ENCODE measurements at regions not wholly inside any gene's neighbourhood (a gene's known extent, or its start where the extent isn't known, plus 50 kb on each side); places are given as distances from the start of the nearest gene placed in this dataset.

- DNase-seq, result no peak
- TF ChIP-seq, protein P1, sequence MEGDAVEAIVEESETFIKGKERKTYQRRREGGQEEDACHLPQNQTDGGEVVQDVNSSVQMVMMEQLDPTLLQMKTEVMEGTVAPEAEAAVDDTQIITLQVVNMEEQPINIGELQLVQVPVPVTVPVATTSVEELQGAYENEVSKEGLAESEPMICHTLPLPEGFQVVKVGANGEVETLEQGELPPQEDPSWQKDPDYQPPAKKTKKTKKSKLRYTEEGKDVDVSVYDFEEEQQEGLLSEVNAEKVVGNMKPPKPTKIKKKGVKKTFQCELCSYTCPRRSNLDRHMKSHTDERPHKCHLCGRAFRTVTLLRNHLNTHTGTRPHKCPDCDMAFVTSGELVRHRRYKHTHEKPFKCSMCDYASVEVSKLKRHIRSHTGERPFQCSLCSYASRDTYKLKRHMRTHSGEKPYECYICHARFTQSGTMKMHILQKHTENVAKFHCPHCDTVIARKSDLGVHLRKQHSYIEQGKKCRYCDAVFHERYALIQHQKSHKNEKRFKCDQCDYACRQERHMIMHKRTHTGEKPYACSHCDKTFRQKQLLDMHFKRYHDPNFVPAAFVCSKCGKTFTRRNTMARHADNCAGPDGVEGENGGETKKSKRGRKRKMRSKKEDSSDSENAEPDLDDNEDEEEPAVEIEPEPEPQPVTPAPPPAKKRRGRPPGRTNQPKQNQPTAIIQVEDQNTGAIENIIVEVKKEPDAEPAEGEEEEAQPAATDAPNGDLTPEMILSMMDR (IDR thresholded peaks at IDR 0.05), result no peak
- TF ChIP-seq EP300 (IDR thresholded peaks at IDR 0.05), result no peak
- no peak for TF ChIP-seq POLR2A (IDR thresholded peaks at IDR 0.05)
- TF ChIP-seq POLR2AphosphoS5 (IDR thresholded peaks at IDR 0.05), result no peak
- no peaks in the 10 kb centered on the region for H3K36me3 ChIP-seq
- no peaks in the 10 kb centered on the region for H3K27me3 ChIP-seq
- H3K4me3 ChIP-seq, result no peak overlapping the region
- no peak for ATAC-seq (ENCODE audit: low FRiP score in 2 of 2)
- 81 to 84% methylated on average over 4 of the region's 4 CpGs for WGBS, 2 donors
- H3K27ac ChIP-seq, result no peak overlapping the region
- no peaks in the 10 kb centered on the region for H3K4me1 ChIP-seq
- no peaks in the 10 kb centered on the region for H3K9me3 ChIP-seq
Measured at GRCh38 chr13:54597540-54598088, 1569.0 kb downstream of the OLFM4 start.

DNA sequence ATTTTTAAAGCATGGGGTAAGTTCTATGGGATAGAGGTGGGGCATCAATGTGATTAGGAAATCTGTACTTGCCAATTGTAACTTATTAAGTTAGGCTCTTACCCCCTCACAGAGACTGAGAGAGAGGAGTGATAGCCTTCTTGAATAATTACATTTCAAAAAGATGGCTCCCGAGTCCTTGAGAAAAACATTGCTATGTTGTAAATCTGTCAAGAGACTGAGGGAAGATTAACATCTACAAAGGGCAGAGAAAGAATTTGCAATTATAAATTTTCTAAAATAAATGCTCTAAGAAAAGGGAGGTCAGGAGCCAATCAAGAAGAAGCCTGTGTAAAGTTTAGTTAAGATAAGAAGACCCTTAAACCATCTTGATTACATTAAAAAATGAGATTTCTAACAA lies 1570.8 kb downstream of the OLFM4 start:
- whole genome bisulfite sequencing, 2 donors, result 16 to 21% methylated on average over 1 of the region's 1 CpG

GRCh38 chr13:54606944-54607343 lies 1578.3 kb downstream of the OLFM4 start:
- no peak overlapping the region for H3K27ac ChIP-seq
- DNase-seq (no peak), ATAC-seq (ENCODE audit: low FRiP score in 2 of 2) (no peak)
- TF ChIP-seq EP300 (IDR thresholded peaks at IDR 0.05), result no peak
- no peak for TF ChIP-seq POLR2AphosphoS5 (IDR thresholded peaks at IDR 0.05)
- no peak for TF ChIP-seq POLR2A (IDR thresholded peaks at IDR 0.05)
- TF ChIP-seq, protein P1 (IDR thresholded peaks at IDR 0.05), result no peak
- no peaks in the 10 kb centered on the region for H3K27me3 ChIP-seq
- no peak overlapping the region for H3K4me3 ChIP-seq
- no peaks in the 10 kb centered on the region for H3K36me3 ChIP-seq
- H3K4me1 ChIP-seq, result no peaks in the 10 kb centered on the region
- 64 to 75% methylated on average over 1 of the region's 1 CpG for WGBS, 2 donors
- H3K9me3 ChIP-seq, result no peaks in the 10 kb centered on the region

More for the DNA sequence above, 1570.8 kb downstream of the OLFM4 start:
- H3K9me3 ChIP-seq, result no peaks in the 10 kb centered on the region
- H3K36me3 ChIP-seq, result no peaks in the 10 kb centered on the region
- ATAC-seq (ENCODE audit: low FRiP score in 2 of 2), result no peak
- H3K4me3 ChIP-seq, result no peak overlapping the region
- H3K27ac ChIP-seq, result no peak overlapping the region
- no peak for TF ChIP-seq POLR2AphosphoS5 (IDR thresholded peaks at IDR 0.05)
- no peak for TF ChIP-seq EP300 (IDR thresholded peaks at IDR 0.05)
- no peak for TF ChIP-seq POLR2A (IDR thresholded peaks at IDR 0.05)
- TF ChIP-seq, protein P1 (IDR thresholded peaks at IDR 0.05), result no peak
- no peaks in the 10 kb centered on the region for H3K4me1 ChIP-seq
- H3K27me3 ChIP-seq, result no peaks in the 10 kb centered on the region
- no peak for DNase-seq

GRCh38 chr13:54607421-54607820 lies 1578.8 kb downstream of the OLFM4 start:
- ATAC-seq (ENCODE audit: low FRiP score in 2 of 2) (no peak), DNase-seq (no peak)

DNA sequence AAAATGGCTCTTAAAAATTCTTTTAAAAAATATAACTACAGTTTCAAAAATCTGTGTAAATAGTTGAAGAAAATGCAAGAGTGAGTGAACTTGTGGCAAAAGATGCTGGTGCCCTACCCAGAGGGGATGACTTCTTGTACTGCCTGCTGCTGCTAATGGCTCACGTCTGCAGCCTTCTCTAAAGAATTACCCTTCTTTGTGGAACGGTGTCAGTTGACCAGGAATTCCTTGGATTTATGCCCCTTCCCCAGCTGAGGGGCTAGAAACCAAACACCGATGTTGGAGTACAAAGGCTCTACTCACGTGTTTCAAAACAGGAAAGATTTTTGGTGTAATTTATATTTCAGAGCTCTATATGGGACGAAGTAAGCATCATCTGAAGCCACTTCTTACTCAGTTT lies 1582.8 kb downstream of the OLFM4 start:
- TF ChIP-seq EP300 (IDR thresholded peaks at IDR 0.05) (no peak), POLR2AphosphoS5 (IDR thresholded peaks at IDR 0.05) (no peak), POLR2A (IDR thresholded peaks at IDR 0.05) (no peak)
- TF ChIP-seq, protein P1 (IDR thresholded peaks at IDR 0.05), result no peak

More at GRCh38 chr13:54607421-54607820, 1578.8 kb downstream of the OLFM4 start:
- Histone ChIP-seq H3K27ac (no peak overlapping the region), H3K27me3 (no peaks in the 10 kb centered on the region), H3K36me3 (no peaks in the 10 kb centered on the region), H3K4me3 (no peak overlapping the region), H3K9me3 (no peaks in the 10 kb centered on the region), H3K4me1 (no peaks in the 10 kb centered on the region)
- TF ChIP-seq EP300 (IDR thresholded peaks at IDR 0.05), result no peak

More for the DNA sequence above, 1582.8 kb downstream of the OLFM4 start:
- H3K9me3 ChIP-seq, result no peaks in the 10 kb centered on the region
- H3K36me3 ChIP-seq, result no peaks in the 10 kb centered on the region
- H3K27ac ChIP-seq, result no peak overlapping the region
- H3K4me3 ChIP-seq, result no peak overlapping the region
- no peaks in the 10 kb centered on the region for H3K4me1 ChIP-seq
- WGBS, 2 donors, result 70 to 71% methylated on average over 5 of the region's 5 CpGs
- DNase-seq (no peak), ATAC-seq (ENCODE audit: low FRiP score in 2 of 2) (no peak)
- no peaks in the 10 kb centered on the region for H3K27me3 ChIP-seq
